ENCODE measurements at regions not wholly inside any gene's neighbourhood (a gene's known extent, or its start where the extent isn't known, plus 50 kb on each side); places are given as distances from the start of the nearest gene placed in this dataset.

DNA sequence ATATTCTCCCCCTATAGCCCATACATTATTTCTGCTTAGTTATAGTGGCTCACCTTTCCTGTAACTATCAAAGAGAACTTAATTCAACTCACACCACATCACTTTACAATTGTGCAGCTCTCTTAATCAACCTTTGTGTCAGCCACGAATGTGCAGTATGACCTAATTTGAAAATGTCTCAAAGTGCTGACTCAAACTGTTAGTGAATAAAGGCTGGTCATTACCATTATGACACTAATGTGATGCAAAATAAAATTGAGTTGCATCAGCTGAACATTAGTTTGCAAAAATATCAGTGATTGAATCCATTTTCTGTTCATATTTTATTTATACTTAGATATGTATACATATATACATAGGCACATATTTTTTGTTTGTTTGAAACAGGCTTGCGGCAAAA, 251.8 kb downstream of the MEIS1 start:
- in situ Hi-C loops (cut with HindIII; ENCODE audit: low pct_unique_long_range_greater_than_20kb, low sequenced_read_pairs), result no loop called here
- no peak for DNase-seq (ENCODE audit: low read depth)

DNA sequence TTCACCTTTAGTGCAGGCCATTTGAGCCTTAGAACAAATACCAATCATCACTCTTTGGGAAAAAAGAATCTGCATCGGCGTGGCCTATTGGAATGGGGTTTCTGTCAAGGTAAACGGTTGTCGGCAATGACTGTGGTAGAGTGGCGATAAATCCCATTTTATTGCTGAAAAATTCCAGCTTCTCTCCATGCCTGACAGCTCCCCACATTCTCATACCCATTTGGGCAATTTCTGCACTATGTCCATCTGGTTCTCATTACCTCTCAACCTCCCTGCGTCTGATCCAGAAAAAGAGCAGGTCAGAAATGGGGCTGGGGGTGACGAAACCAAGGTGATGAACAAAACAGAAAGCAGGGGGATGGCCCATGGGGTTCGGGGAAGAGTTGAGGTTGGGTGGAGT, 254.0 kb downstream of the MEIS1 start:
- DNase-seq (ENCODE audit: low read depth), result no peak
- in situ Hi-C loops (cut with HindIII; ENCODE audit: low pct_unique_long_range_greater_than_20kb, low sequenced_read_pairs), result no loop called here

DNA sequence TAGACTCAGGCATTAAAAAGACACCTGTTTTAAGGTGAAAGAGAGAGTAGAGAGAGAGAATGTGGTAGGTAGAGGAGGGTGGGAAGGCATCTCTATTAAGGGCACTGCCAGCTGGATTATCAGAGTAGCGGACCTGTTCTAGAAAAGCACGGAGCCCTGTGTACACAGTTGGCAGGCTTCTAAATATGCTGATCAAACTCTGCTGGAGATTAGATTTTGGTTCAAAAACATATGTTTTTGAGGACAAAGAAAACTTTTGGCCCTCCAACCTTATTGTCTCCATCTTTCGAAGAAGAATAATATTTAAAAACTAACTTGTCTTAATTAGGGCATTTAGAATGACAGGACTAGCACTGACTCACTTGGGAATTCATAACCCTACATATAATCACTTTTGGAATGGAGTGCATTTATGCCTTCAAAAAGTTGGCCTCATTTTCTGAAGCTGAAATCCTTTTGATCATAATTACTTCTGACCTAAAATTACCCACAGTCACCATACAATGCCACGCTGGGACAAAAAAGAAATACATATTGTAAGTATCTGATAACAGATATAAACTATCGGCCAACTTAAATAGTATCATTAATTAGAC, 254.6 kb downstream of the MEIS1 start:
- in situ Hi-C loops (cut with HindIII; ENCODE audit: low pct_unique_long_range_greater_than_20kb, low sequenced_read_pairs), result no loop called here
- DNase-seq (ENCODE audit: low read depth), result no peak

DNA sequence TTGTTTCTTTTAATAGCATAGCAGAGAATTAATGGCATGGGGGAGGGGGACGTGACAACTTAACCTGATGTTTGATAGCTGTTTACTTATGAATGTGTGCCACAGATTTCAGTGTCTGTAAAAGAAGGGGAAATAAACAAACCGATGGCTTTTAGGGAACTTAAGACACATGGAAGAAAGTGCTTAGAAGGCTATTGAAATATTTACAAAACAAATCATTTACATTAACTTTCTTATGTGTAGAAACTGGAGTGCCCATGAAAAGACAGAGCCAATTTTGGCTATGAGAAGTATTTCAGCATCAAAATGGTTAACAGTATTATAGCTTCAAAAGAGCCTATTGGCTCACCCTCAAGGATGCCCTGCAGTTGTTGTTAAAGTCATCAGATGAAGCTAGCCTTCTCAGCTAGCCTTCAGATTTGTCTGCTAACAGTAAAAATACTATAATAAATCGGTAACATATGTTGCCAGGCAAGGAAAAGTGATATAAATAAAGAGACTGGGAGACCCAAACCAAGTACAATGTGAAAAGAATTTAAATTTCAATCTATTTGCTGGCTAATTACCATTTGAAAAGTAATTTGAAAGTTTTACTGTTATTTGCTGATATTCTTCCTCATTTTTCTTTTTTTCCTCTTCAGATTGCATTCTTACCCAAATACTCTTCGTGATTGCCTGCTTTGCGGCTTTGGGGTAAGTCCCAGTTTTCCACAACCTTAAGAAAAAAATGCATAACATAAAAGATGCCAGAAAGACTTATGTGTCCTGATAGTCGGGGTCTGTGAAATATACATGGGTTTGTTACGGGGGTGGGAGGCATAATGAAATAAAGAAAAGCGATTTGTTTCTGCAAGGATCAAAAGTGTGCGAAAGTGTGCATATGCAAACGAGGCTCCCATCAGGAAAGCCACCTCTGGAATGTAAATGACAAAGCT, 256.4 kb downstream of the MEIS1 start:
- in situ Hi-C loops (cut with HindIII; ENCODE audit: low pct_unique_long_range_greater_than_20kb, low sequenced_read_pairs), result no loop called here
- no peak for DNase-seq (ENCODE audit: low read depth)

DNA sequence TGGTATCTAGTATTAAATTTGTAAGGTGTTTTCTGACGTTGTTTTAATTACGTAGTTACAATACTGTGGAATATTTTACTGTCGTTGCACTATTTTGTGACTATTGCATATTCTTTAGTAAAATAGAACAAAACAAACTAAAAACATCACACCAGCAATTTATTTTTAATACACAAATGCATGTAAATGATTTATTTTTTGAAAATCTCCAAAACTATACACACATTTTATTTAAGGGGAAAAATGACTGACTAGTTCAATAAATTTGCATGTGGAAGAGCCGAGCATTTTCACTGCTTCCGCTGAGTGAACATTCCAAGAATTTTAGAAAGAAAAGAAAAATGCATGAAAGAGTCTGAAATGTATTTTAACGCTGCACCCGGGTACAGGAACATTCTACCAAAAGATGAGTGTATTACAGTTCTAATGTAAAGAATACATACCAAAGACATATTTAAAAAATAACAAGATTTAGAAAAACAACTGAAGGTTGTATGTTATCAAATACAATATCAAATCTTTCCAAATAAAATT, 257.7 kb downstream of the MEIS1 start:
- in situ Hi-C loops (cut with HindIII; ENCODE audit: low pct_unique_long_range_greater_than_20kb, low sequenced_read_pairs), result no loop called here
- no peak for DNase-seq (ENCODE audit: low read depth)

DNA sequence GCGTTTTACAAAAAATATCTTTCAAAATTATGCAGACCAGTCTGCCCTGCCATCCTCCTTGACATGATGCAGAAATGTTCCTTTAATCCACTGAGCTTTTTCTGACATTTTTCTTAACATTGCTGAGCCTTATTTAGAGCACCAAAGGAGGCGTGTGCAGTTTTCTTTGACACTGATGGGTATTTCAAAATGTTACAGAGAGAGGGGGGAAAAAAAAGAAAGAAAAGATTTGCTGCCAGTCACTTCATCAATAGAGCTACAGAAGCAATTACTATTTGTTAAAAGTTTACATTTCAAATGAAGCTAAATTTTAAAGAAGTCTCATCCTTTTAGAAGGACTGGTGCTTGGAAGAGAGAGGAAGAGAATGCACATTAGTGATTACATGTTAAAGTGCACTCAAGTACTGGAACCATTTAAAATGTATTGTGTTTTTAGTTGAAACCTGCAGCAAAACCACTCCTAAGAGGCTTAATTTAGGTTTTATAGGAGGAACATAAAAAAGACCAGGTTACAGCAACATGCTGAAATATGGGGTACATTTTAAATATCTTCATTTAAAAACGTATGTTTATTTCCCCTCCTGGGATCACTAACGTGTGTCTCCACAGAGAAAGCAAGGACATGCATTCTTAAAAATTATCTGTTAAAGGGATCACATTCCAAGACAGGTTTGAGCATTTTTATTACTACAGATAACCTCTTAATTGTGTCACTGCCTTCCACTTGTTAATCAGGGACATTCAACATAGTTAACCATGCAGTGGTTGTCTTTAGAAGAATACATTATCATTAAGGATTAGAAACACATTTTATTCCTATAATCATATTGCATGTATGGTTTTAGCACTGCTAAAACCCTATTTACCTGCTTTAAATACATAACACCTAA, 258.4 kb downstream of the MEIS1 start:
- DNase-seq (ENCODE audit: low read depth), result no peak
- in situ Hi-C loops (cut with HindIII; ENCODE audit: low pct_unique_long_range_greater_than_20kb, low sequenced_read_pairs), result no loop called here

DNA sequence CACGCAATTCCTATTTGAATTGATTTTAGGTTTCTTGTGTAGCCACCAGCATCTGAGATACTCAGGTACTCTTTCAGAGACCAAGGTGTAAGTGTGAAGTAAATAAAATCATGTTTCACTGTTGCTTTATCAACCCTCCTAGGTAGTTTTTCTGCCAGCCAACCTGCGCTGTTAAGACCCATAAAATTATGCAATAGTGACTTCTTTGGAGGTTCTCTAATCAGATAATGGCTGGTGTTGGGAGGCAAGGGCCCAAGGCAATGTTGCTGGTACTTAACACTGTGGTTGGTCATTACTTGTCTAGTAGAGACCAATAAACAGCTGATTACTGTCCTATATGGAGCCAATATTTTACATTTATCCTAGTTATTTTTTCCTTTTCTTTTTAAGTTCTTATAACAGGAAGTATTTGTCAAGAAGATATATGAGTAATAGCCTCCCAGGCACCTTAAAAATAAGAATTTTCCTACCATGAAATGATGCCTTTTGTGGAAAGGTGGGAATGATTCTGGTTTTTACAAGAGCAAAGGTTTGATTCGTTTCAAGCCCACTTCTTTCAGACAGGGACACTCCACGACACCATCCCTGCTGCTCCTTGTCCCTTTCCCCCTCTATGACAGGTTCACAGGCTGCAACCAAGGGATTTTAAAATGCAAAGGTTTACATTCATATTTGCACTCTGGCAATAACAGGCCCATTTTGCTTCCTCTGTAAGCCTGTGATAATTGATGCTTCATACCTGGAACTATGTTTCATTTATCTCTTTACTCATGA, 259.3 kb downstream of the MEIS1 start:
- in situ Hi-C loops (cut with HindIII; ENCODE audit: low pct_unique_long_range_greater_than_20kb, low sequenced_read_pairs), result no loop called here
- no peak for DNase-seq (ENCODE audit: low read depth)

DNA sequence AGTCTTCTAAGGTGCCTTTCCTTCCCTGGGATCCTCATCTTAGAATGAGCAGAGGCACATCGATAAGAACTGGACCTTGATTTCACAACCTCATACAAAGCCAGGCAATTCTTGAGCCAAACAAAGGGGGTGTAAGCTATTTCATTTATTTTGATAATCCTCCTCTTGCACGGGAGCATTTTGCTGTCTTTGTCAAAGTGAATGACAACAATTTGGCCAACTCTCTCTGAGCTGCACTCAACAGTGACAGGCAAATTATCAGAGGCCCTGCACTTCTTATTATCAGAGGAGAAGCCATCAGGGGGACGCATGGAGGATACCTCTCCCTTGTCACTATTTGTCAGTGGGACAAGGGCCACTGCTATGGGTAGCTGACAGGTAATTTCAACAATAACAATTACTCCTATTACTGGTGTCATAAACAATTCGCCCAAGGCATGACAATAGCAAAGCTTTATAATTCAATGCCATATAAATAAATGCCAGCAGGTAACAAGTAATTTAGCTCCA, 260.4 kb downstream of the MEIS1 start:
- DNase-seq (ENCODE audit: low read depth), result no peak
- in situ Hi-C loops (cut with HindIII; ENCODE audit: low pct_unique_long_range_greater_than_20kb, low sequenced_read_pairs), result no loop called here

DNA sequence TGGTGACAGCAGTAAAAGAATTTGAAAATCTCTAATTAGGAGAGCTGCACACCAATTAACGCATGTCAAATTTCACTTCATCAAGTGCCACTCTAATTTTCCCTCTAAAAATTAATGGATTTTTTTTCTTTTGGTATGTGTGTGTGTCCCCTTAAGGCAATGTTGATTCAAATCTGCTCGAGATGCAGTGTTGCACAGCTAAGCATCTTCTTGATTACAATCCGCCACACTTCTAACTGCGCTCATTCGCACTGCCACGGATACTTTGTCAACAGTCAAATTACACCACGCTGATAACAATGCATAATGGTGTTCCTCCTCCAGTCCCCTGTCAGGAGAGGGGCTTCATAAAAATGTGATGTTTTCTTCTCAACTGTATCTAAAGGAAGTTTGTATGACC, 261.4 kb downstream of the MEIS1 start:
- in situ Hi-C loops (cut with HindIII; ENCODE audit: low pct_unique_long_range_greater_than_20kb, low sequenced_read_pairs), result no loop called here
- DNase-seq (ENCODE audit: low read depth), result no peak

DNA sequence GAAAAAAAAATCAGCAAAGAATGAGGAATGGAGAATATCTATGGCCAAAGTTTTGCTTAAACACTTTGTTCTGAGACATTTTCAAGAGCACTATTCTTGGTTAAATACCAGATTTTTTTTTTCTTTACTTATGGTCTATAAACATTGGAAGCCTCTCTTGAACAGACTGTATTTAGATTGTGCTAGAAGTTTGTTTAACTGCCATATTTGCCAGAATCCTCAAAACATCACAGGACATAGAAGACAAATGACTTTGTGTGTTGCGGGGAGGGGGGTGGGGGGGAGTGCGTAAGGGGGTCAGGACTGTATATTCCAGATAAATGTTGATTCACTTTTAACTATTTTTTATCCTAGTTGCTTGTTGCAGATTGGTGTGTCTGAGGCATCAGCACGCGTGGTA, 262.0 kb downstream of the MEIS1 start:
- in situ Hi-C loops (cut with HindIII; ENCODE audit: low pct_unique_long_range_greater_than_20kb, low sequenced_read_pairs), result no loop called here
- no peak for DNase-seq (ENCODE audit: low read depth)

DNA sequence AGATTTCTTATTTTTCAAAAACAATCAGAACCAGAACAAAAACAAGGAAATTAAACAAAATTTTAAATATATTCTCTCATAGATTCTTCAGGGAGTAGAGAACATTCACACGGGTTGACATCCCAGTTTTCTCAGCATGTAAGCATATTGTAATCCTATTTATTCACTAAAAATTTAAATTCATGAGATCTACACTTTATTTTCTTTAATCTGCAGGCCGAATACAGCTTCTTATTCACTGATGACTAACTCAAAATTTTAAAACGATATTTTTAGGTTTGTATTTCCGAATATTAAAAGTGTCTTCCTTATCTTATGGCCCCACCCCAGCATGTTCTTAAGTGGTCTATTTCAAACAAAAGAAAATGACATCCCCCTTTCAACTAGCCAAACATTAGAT, 262.4 kb downstream of the MEIS1 start:
- in situ Hi-C loops (cut with HindIII; ENCODE audit: low pct_unique_long_range_greater_than_20kb, low sequenced_read_pairs), result no loop called here
- DNase-seq (ENCODE audit: low read depth), result no peak

DNA sequence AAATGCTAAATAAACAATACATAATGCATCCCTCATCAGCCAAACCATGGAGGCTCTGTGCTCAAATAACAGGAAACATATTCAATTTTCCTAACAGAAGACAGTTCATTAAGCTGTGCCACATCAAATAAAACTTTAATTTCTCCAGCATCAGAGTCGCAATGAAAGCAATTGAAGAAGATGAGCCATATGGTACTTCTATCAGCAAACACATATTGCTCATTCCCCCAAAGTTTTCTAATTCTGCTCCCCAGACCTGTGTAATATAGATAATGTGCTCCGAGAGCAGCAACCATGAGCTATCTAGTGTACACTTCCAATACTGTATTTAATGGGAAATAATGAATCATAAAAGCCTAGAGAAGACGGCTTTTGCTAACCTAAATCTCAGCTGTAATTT, 263.2 kb downstream of the MEIS1 start:
- no peak for DNase-seq (ENCODE audit: low read depth)
- in situ Hi-C loops (cut with HindIII; ENCODE audit: low pct_unique_long_range_greater_than_20kb, low sequenced_read_pairs), result no loop called here

DNA sequence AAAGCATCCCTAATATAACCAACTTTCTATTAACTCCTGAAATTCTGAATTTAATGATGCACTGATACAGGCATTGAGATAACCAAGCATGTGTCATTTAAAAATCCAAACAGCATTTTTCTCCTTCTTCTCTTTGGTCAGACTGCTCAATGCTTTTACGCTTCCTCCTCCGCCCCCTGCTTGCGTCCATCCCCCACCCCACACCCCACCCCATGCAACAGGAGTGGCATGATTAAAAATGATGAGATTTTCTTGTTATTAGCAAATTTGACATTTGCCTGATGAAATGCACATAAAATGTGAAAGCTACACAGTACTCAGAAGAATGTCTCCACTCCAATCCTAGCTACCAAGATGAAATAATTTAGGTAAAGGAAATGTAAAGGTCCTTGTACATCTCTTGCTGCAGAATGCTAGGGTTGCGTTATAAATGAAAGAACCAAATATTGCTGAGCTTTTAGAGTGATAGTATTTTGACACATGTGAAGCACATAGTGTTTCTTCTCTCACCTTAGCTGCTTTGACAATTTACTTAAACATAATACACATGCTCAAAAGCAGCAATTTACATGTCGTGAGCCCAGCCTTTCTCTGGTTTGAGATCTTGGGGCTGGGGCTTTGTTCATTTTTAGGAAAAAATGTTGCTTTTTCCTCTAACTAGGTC, 263.8 kb downstream of the MEIS1 start:
- in situ Hi-C loops (cut with HindIII; ENCODE audit: low pct_unique_long_range_greater_than_20kb, low sequenced_read_pairs), result no loop called here

DNA sequence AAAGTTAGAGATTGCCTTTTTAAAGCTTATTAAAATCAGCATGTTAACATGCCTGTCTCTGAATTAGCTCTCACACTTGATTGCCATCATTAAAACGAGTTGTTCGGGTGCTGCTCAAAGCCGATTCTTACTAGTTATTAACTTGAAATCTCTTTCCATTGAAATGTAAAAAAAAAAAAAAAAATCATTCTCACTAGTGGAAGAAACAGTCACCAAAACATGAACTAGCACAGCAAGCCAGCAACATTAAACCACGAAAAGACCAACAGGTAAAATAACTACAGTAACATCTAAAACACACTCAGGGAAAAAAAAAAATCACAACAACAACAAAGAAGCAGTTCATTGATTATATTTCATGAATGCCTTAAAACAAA, 264.5 kb downstream of the MEIS1 start:
- DNase-seq (ENCODE audit: low read depth), result no peak
- in situ Hi-C loops (cut with HindIII; ENCODE audit: low pct_unique_long_range_greater_than_20kb, low sequenced_read_pairs), result no loop called here

More for the DNA sequence above, 263.8 kb downstream of the MEIS1 start:
- no peak for DNase-seq (ENCODE audit: low read depth)

DNA sequence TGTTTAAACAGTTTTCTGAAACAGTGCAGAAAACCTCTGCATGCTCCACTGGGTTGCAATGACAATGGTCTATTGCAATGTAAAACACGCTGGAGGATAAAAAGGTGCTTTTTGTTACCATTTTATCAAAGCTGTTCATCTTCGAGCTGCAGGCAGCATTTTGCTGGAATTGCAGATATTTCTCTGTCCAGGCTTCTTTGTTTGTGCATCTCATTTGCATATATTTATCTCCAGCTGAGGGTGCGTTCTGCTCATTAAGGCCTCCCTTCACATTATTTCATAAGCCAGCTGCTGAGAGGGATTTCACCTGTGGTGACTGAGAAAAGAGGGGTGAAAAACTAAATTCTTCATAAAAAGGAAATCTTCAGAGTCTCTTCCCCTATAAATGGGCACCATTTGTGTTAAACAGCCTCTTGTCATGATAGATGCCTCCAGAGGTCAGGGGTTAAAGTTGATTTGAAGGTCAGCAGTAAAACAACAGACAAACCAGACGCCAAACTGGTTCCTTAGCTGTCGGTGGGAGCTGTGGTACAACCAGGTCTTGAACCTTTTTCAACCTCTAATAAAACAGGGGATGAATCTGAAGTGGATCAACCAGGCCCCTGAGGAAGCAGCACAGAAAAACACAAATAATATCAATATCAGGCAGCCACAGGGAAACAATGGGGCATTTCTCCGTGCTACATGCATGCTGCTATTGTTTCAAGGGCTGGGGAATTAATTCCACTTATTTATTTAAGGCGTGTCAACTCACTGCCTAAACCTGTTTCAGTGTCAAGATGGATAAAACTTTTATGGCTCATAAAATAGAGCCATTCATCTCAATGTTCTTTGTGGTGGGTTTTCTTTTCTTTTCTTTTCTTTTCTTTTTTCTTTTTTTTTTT, 265.1 kb downstream of the MEIS1 start:
- in situ Hi-C loops (cut with HindIII; ENCODE audit: low pct_unique_long_range_greater_than_20kb, low sequenced_read_pairs), result no loop called here
- DNase-seq (ENCODE audit: low read depth), result peak; percentile 18

DNA sequence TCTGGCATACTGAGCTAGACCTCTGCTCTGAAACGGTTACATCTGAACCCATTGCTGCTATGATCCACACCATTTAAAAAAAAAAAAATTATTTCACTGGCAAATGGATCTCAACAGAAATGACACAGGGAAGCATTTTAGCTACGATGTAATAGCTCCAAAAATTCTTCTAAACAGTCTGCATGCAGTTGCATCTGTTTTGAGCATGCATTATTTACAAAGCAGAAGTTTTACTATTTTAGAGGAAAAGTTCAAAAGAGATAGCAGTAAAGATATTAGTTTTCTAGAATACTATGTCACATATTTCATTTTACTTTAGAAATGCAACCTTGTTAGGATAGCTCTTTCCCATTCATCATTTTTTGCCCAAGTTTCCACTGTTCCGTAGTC, 265.7 kb downstream of the MEIS1 start:
- in situ Hi-C loops (cut with HindIII; ENCODE audit: low pct_unique_long_range_greater_than_20kb, low sequenced_read_pairs), result no loop called here
- DNase-seq (ENCODE audit: low read depth), result no peak

DNA sequence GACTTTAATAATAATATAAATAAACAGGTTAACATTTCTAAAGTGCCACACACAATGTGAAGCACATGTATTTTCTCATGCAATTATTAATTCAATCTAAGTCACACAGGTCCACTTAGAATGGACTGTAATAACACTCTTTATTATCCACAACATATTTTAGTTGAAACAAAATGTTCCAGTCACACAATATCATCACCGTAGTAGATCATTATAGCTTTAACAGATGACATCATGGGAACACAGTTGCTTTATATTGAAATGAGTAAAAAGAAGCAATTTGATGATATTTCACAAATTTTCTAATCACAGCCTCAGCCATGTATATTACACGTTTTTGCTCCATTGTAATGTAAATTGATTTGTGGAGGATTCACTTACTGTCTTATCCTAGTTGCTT, 266.3 kb downstream of the MEIS1 start:
- in situ Hi-C loops (cut with HindIII; ENCODE audit: low pct_unique_long_range_greater_than_20kb, low sequenced_read_pairs), result no loop called here
- no peak for DNase-seq (ENCODE audit: low read depth)

Data from Caki2 (cell line).